ENCODE measurements at regions not wholly inside any gene's neighbourhood (a gene's known extent, or its start where the extent isn't known, plus 50 kb on each side); places are given as distances from the start of the nearest gene placed in this dataset.
"Not testable (repeated sequence)": the region's sequence is repeated elsewhere in the genome, so short reads cannot be mapped to it uniquely, and the experiment has no call there.

DNA sequence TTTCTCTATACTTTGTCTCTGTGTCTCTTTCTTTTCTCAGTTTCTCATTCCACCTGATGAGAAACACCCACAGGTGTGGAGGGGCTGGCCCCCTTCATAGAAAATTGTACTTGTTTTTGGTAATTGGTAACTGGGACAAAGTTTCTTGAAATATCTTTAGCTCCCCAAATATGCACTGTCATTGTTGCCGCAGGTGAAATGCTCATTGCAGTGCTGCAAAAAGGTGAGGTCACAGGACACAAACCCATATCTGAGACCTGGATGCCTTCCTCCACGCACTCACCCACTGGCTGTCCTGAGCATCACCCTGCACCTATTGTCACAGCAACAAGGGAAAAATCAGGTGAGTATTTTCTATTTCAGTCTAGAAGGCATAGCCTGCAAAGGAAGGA lies 74.5 kb upstream of the CCDC180 start:
- not testable (repeated sequence) for TF ChIP-seq POLR2AphosphoS5 (IDR thresholded peaks at IDR 0.05); CTCF (IDR thresholded peaks at IDR 0.05); POLR2A (IDR thresholded peaks at IDR 0.05; ENCODE audit: low read depth); EP300 (IDR thresholded peaks at IDR 0.05)

Measured in esophagus muscularis mucosa (tissue), 4 donors.